ENCODE measurements at regions not wholly inside any gene's neighbourhood (a gene's known extent, or its start where the extent isn't known, plus 50 kb on each side); places are given as distances from the start of the nearest gene placed in this dataset.
A peak's percentile ranks its signal among the peaks of the same experiment; 100 is the strongest.

DNA sequence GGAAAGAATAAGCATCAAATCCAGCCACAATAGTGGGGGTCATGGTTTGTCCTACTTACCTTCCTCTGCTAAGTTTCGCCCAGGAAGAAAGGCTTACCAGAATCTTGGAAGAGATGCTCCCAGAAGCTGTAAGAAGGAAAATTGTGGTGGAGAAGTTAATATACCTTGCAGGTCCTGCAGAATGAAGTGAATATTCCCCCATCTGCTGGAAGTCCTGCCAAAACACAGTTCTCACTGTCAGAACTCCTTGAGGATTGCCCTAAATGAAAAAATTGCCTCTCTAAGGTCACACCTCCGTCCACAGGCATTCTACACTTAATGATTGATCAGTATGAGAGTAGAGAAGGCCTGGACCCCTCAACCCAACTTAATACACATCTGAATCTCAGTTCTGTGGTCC lies 78.4 kb upstream of the RGS21 start:
- no peak for DNase-seq

GRCh38 chr1:192243721-192244120 lies 73.1 kb upstream of the RGS21 start:
- DNase-seq, result no peak

DNA sequence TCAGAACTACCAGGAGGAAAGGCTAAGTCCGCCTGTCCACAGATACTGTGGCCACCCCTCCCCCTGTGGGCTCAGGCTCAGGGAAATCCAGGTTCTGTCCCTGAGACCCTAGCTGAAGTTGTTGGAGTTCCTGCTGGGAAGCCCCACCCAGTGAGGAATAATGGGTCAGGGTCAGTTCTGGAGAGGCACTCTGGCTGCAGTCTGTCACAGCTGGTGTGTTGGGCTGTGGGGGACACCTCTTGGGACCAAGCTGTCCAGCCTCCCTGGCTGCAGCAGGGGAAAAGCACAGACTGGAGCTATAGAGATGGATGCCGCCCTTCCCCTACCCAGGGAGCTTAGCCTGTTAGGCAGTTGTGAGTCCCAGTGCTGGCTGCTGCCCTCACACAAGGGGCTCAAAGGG lies 65.1 kb upstream of the RGS21 start:
- DNase-seq, result no peak

- no peak for DNase-seq
Observed at GRCh38 chr1:192252776-192253175, 64.0 kb upstream of the RGS21 start.

DNA sequence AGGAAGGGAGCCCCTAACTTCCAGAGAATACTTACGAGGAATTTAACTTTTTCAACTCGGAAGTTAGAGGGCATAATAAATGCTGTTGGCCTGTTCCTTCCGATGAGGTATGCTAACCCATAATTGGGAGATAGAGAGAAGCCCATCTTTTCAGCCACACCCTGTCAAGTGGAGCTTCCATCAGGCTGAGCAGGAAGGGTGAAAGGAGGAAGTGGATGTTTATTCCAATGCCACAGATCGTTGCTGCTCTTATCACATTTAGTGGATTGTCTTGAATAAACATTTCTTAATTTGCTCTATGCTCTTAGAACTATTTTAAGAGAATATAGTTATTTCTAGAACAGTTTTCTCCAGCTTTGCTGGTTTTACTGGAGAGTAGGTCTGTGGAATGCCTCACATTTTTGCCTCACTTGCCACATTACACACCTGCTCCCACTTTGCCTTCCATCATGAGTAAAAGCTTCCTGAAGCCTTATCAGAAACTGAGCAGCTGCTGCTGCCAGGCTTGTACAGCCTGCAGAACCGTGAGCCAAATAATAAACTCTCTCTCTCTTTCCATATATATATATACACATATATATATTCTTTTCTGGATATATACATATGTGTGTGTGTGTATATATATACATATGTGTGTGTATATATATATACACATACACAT lies 60.0 kb upstream of the RGS21 start:
- no peak for DNase-seq

DNA sequence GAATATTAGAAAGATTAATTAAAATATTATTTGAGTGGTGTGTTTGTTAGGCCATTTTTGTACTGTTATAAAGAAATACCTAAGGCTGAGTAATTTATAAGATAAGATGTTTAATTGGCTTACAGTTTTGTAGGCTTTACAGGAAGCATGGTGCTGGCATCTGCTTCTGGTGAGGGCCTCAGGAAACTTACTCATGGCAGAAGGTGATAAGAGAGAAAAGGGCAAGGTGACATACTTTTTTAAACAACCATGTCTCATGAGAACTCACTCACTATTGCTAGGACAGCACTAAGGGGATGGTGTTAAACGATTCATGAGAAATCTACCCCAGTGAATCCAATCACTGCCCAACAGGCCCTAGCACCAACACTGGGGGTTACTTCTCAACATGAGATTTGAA lies 56.7 kb upstream of the RGS21 start:
- DNase-seq, result no peak

GRCh38 chr1:192261476-192261875 lies 55.3 kb upstream of the RGS21 start:
- DNase-seq, result no peak

GRCh38 chr1:192263436-192263835 lies 53.4 kb upstream of the RGS21 start:
- DNase-seq, result peak; percentile 24

DNA sequence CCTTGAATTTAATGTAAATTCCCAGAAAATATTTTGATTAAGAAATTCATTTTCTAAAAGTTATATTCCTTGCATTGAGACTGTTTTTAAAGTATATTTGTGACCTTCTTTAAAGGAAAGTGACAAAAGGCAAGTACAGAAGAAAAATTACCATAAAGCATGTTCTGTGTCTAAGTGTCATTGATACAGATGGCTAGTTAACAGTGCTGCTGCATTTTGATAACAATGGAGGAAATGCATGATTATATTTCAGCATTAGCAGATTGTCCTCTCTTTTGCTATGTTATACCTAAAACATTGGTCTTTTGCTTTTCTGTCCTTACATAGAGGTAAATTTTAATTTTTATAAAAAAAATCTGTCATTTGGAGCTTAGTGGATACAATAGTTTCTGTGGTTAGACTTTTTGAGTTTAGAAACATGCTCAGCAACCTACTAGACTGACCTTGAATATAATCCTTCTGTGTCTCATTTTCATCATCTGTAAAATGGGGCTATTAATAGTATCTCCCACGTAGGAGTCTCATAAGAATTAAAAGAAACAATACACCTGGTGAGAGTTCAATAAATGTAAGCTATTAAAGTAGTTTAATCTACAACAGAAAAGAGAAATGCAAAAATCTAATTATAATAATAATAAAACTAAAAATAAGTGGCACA lies 51.1 kb upstream of the RGS21 start:
- DNase-seq, result no peak

GRCh38 chr1:192266645-192267044 lies 50.1 kb upstream of the RGS21 start:
- DNase-seq, result no peak

All from fibroblast of skin of right quadriceps (primary cell).